GM04503 (cell line): ENCODE measurements at regions not wholly inside any gene's neighbourhood (a gene's known extent, or its start where the extent isn't known, plus 50 kb on each side); places are given as distances from the start of the nearest gene placed in this dataset.

Experiments
- DNase-seq: peaks from one replicate; pipeline ENCODE4 v3.0.0-alpha.2; 2012; ENCODE audit warnings: low read depth

DNA sequence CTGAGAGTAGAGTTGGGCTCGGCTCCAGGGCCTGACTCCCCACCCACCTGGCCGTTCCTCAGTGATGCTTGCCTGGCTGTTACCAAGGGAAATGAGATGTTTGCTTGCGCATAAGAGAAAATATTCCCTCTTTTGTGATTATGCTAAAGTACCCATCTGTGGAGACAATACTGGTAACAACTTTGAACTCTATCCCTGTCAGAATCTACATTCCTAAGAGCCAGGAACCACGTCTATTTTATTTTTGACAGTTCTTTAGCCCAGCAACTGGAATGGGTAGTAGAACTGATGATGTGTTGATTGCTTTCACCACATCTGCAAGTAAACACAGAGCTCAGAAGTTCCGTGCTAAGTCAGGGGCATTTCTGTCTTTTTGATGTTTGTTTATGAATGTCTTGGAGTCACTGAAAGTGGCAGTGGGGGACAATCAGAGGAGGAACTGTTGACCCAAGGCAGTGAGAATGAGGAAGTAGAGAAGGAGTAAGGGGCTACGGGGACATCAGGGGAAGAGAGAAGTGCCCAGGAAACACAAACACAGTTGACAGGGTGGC lies 348.3 kb upstream of the SOX11 start:
- no peak for DNase-seq

DNA sequence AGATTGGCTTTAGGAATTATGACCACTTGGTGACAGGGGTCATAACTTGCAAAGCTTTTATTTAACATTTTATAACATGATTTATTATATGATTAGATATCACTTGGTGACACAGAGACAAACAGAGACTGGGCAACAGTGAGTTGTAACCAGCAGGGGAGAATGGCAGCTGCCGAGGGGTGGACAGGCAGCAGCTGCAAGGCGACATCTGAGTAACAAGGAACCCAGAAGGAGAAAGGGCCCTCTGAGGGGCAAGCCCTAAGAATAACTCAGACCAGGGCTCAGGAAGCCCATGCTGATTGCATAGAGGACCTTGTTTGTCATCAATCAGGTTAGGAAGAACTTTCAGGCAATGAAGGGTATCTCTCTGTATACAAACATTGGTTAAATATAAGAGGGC lies 339.9 kb upstream of the SOX11 start:
- DNase-seq = no peak

DNA sequence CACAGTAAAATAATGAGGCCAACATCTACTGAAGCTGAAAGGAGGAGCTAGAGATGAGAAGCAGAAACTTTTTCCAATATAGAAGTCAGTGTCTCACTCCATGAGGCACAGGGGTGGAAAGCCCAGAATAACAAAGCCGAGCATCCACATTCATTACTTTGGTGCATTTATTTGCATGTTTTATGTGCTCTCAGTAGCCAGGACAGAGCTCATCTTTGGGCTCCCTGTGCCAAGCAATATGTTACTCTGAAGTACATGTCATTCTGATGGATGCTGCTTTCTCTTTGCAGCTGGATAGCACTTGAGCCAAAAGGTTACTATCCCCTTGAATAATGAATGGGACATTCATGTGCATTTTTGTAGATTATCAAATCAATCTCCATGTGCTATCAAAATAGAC lies 338.6 kb upstream of the SOX11 start:
- DNase-seq = no peak

DNA sequence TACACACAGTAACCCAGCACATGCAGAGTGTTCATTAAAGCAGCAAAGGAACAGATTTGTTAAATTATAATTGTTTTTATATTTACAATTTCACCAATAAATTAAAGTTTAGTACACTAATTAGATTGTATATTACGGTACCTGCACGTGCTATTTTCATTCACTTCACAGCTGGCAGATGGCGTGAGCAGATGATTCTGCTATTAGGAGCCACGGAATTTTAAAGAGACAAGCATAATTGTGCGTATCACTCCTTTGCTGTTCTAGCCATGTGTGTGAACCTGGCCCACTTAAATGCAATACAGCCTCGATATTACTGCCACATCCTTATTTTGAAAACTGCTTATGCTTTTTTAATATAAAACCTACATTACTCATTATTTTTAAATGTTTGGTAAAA lies 332.8 kb upstream of the SOX11 start:
- DNase-seq = no peak

DNA sequence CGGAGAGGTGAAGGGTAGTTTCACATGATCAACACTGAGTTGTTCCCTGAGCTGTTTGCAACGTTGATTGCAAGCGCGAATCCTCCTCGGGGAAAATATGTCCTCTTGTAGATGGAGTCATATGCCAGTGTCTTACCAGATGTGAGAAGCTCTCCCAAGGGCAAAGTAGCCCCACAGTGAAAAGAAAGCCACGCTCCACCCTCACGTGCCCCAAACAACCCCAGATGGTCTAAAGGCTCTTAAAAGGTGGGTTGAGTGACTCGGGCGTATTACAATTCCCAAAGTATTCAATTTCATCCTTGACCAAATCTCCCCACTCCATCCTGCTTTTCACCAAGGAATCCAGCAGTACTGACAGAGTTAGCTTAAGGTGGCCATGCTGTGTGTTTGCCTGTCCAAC lies 332.1 kb upstream of the SOX11 start:
- DNase-seq = no peak

DNA sequence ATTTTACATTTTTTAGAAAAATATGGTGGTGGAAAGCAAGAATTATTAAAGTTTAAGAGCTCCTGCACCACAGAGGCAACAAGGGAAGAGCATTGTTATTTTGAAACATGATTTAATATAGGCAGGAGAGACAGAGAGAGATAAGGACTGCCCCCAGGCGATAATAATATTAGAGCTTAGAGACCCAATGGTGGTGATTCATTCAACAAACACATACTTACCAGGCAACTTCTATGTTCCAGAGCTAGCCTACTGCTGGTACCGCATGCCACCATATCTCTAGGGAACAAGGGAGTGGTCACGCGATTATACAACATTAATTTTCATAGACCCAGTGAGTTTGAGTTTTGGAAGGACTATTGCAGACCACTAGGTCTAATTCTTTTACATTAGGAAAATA lies 327.8 kb upstream of the SOX11 start:
- no peak for DNase-seq

DNA sequence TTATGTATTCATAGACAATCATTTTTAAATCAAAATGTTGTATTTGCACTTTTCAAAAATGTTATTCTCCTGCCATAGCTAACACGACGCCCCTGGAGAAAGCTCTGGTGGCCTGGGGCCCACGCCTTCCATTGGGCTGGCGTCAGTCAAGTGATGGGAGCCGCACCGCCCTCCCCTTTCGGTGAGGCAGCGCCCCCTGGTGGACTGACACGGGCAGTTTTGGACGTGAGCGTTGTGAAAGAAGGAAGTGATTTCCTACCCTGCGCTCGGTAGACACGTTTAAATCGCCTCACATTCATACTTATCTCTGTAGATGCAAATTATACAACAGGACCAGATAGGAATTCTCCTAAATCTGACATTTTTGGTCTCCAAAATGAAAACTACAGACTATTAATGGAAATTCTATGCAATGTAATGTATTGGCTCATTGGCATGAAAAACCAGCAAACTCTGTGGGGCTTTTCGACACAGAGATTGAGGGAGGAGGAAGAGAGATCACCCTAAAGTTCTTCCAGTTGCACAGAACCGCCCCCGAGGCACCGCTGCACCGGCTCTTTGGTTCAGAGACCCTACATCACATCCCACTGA lies 326.2 kb upstream of the SOX11 start:
- DNase-seq = no peak

DNA sequence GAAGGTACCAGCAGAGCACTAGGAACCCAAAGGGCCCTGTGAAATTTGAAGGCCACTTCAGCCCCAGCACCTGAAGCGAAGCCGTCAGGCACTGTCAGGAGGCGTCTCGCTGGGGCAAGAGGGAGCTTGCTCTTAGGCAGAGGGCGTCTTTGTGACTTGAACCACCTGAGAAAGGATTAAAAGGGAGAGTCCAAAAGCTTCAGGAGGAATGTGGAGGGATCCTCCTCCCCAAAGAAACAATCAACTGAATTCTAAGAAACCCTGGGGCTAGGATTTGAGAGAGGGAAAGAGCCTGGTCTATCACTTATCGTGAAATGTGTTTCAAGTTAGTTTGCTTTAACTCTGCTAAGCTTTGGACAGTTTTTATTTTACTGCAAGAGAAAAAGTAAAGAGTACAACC lies 324.9 kb upstream of the SOX11 start:
- no peak for DNase-seq

DNA sequence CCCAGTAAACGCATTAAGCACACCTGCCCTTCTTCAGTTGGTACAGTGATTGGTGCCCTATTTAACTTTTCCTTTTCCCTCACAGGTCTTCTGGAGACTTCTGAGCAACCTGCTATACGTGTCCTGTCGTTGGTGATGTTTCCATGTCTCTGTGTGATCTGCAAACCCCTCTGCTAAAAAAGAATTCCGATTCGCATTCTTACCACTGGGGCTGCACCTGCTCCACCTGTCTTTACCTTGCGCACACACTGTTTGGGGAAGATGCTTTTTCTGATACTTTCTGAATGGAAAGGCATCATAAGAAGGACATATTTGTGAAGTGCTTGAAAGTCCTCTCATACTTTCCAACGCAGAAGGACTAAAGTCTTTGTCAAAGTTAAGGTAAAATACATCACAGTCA lies 323.9 kb upstream of the SOX11 start:
- DNase-seq = no peak

DNA sequence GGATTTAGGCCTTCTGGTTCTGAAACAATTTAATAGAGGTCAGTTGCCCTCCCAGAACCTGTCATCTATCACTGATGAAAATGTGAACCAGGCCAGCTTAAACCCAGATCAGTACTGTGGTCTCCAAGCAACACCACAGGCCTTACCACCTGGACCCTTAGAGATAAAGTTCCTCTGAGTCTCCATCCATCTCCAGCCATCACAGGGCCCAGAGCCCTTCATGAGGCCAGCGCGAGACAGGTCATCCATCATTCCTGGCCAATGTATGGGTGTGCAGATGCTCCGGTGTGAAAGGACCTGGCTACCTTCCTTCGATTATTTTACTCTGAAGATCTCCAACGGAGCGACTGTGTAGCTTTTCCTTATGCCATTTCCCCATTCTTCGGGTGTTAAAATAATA lies 322.7 kb upstream of the SOX11 start:
- no peak for DNase-seq

DNA sequence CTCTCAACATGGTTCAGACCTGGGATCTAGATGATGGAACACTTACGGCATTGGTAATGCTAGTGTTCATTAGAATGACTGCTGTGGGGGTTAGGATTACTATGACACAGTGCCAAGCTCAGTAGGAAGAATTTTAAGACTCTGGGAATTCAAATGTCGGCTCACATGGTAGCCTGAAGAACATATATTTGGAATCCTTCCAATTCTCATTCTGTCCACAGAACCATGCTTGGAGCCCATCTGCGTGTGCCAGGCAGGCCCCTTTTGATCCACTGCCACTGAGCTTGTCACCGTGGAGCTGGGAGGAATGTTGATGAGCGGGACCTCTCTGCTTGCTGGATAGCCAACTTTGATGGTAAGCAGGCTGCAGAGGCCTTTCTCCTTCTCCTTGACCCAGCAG lies 322.0 kb upstream of the SOX11 start:
- no peak for DNase-seq

DNA sequence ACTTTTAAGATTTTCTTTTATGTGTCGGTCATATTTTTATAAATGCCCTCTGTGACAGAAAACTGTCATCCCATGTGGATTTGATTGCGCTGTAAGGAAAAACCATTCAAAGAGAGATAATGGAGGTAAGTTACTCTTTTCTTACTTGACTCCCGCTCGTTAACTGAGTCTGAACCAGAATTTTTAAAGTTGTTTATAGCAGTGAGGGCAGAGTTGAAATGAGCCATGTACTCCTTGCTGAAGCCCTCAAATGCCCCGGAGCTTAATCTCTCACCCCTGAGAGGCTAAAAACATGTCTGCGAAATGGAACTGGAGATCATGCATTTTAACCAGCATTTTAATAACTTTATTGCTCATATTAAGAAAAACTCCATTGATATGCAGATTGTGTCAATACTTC lies 320.0 kb upstream of the SOX11 start:
- no peak for DNase-seq

DNA sequence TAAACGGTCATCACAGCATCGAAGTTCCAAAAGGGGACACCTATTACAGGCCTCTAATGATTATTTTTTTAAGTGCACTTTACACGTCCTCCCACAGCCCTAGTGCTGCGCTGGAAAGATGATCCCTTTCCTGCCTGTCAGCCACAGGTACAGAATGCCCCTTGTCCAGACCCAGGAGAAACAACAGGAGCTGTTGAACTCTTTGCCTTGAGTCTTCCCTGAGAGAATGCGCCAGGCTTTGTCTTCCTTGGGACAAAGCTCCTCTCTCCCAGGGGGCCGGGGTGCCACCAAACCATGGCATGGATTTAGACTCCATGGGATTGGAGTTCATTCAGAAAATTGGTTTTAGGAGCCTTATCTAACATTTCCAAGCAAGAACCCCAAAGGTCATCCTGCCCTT lies 319.0 kb upstream of the SOX11 start:
- no peak for DNase-seq

DNA sequence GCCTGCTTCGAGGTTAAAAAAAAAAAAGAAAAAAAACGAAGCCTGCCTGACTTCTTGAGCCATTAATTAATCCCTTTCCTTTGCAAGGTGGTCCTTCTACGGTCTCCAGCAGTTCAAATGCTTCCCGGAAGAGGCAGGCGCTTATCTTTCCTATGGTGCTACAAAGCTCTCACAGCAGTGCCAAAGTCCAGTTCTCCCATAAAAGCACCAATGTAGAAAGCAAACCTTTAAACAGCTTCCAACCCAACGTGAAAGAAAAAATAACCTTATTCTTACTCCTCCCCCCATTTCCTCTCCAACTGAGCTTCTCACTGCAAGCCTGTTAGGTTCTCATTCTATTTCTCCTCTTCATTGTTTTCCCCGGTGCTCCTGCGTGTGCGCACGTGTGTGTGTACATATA lies 317.4 kb upstream of the SOX11 start:
- no peak for DNase-seq

DNA sequence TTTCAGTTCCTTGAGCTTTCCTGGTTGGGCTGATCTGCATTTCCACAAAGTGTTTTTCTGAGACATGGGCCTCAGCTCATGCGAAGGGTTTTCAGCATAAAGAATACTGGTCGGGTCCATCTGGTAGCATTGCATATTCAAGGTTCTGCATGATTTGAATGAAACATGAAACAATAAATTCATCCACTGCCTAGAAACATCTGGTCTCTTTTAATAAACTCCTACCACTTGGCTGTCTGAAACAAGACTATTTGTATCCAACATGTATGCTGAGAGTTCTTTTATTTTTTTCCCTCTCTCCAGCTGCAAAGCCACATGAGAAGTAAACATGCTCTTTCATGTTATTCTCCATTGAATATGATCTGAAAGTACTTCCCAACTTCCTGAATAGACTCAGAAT lies 314.9 kb upstream of the SOX11 start:
- DNase-seq = no peak

DNA sequence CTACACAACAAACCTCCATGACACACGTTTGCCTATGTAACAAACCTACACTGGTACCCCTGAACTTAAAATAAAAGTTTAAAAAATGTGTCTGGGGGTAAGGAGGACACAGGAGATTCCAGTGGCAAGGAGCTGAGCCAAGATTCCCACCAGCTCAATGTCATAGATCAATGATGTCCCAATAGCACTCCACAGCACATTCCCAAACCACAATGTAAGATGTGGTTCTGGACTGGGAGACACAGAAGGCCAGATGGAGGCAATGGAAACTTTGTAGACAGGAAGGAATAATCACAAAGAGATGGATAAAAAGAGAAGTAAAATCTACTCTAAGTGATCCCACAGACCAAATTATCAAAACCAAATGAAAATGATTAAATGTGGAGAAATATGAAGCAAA lies 312.4 kb upstream of the SOX11 start:
- DNase-seq = no peak

DNA sequence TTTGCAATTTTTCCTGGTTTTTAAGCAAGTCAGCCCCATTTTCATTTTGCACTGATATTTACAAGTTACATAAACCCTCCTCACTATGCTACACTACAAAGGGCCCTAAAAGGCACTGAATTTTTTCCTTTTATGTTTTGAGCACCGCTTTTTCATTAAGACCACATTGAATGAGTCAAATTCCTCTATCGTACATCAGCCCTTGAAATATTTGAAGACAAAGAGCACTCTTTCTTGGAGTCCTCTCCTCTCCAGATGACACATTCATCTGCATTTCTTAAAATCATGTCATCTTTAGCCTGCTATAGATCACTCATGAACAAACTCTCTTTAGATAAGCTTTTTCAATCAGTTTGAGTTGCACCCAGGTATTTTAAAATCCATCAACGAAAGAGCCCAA lies 306.6 kb upstream of the SOX11 start:
- DNase-seq = no peak

DNA sequence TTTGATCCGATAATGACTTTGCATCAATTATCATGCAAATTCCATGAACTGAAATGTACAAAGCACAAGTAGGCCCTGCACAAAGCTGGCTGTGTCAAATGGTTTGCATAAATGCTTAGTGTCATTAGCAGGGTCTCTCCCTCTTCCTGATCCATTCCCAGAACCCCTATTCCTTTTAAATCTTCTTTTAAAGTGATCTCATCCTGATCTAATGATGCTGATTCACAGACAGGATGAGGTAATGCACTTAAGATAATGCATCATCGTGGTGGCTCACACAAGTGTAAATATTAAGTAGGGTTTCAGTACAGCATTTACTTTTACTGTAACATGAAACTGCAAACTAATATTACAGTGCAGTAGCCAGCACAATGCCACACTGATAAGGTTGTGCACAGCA lies 304.8 kb upstream of the SOX11 start:
- DNase-seq = no peak

DNA sequence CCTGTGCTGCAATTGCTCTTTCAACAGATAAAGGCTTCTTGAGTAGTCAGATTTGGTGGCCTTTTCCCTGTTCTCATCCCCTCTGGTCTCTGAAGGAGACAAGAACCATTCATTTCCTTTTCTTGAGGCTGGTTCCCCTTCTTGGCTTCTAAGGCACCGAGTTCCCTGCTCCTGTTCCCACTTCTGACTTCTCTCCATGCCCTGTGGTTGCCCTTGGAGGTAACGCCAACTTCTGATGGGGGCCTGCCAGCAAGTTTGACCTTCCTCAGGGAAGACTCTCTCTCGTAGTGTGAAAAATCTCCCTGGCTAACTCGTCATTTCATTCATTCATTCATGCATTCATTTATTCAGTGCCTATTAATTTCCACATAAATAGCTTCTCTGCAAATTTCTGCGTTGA lies 302.4 kb upstream of the SOX11 start:
- no peak for DNase-seq

DNA sequence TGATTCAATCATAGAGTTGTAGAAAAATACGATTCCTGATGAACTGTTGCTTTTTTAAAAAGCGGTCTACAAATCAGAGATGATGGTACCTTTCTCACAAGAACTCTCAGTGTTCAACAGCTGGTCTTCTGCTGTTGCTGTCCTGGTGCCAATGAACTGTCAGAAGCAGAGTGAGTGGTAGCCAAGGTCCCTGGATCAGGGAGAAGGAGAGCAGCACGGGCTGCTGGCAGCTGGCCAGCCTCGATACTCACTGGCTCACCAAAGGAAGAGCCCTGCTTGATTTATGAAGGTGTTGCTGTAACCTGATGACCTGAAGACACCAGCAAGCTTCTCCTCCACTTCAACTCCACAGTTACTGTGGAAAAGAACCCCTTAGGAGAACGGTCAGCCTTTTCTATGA lies 300.8 kb upstream of the SOX11 start:
- DNase-seq = no peak

DNA sequence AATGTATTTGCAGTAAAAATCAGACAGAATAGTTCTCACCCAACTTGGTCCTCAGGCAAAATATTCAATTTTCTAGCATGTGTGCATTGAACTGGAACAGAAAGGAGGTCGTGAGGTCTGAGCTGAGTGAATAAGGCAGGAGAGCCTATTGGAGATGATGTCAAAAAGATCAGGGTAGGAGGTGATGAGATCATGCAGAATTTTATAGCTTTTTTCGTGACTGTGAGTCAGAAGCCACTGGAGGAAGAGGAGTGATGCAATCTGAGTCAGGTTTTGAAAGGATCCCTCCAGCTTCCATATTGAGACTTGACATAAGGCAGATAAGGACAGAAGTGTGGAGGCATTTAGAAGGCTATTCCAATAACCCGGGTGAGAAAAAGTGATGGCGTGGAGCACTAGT lies 299.5 kb upstream of the SOX11 start:
- no peak for DNase-seq

DNA sequence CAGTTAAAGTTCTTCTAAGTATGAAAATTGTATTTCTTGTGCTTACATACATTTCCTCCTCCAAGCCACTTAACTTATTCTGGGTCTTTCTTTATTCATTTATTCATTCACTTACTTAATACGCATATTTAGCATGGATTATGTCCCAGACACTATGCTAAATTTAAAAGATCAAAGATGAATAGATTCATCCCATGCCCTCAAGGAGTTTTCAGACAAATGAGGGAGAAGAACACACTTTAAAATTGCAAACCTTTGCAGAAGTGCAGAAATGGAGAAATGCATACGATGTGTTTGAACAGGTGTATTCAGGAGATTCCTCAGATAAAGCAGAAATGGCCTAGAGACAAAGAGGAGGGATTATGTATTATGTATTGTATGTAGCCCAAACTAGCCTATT lies 298.7 kb upstream of the SOX11 start:
- no peak for DNase-seq

DNA sequence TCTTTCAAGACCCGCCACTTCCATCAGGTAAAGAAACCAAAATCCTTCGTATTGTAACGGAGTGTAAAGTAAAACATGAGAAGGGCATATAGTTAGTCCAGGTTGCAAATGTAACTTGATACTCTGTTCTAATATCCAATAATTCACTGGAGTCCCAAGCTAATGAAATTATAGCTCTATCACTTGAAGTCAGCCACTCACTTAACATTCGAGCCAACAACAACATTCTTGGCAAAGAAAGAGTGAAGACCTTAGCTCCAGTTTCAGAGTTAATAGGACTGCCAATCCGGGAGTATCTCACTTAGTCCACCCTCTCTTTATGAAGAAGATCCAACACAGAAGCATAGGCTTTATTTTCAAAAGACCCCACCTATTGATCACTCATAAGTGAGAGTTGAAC lies 298.0 kb upstream of the SOX11 start:
- no peak for DNase-seq

DNA sequence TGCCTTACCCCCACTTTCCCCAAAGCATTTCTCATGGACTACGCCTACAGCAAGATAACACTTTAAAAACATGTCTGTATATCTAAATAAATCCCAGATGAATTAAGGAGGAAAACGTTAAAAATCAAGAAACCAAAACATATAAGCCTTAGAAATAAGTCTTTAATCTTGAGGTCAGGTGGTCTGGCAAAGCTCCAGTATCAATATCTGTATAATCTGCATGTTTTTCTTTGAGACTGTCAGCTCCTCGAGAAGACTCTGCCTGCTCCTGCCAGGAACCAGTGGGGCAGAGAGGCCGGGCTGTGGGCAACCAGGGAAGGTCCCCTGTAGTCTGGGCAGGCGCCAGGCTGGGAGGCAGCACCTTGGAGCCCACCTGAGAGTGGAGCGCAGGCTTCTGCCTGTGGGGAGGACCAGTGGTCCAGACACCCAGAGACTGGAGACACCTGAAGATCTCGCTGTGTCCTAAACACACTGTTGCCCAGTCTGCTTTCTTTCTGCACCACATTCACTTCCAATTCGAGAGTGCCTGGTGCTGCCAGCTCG lies 291.0 kb upstream of the SOX11 start:
- DNase-seq = no peak

DNA sequence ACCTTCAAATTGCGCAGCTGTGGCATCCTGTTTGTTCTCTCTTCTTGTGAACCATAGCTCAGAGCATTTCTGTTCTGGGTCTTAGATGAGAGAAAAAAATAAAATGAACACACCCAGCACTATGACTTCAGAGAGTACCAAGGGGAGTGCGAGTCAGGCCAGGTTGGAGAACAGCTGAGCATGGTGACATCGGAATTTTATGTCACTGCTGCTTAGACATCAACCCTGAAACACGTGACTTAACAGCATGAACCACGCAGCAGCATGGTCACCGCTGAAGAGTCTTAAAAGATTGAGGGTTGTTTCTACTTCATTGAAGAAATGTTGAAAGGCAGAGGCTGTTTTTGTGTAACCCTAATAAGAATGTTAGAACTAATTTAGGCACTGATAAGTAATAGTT lies 288.8 kb upstream of the SOX11 start:
- no peak for DNase-seq
